NCI-H748 (cell line): ENCODE measurements at regions not wholly inside any gene's neighbourhood (a gene's known extent, or its start where the extent isn't known, plus 50 kb on each side); places are given as distances from the start of the nearest gene placed in this dataset.

Source experiments
- DNase-seq: peaks from one replicate; lab custom pipeline; 2025; ENCODE audit not compliant: unreplicated experiment; lab: John Stamatoyannopoulos, UW

GRCh38 chr15:55031727-55032126 lies 165.0 kb downstream of the RSL24D1 start:
- no peak for DNase-seq

DNA sequence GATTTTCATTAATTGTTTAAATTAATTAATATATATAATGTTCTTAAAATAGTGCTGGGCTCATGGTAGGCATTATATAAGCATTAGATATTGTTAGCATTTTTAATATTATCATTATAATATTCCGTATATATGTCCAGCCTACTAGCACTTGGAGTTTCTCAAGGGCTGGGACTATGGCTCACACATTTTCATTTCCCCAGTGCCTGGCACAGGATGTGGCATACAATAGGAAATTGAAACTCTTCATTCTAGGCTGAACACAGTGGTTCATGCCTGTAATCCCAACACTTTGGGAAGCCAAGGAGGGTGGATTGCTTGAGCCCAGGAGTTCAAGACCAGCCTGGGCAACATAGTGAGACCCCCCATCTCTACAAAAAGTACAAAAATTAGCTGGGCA lies 170.4 kb downstream of the RSL24D1 start:
- DNase-seq: no peak

DNA sequence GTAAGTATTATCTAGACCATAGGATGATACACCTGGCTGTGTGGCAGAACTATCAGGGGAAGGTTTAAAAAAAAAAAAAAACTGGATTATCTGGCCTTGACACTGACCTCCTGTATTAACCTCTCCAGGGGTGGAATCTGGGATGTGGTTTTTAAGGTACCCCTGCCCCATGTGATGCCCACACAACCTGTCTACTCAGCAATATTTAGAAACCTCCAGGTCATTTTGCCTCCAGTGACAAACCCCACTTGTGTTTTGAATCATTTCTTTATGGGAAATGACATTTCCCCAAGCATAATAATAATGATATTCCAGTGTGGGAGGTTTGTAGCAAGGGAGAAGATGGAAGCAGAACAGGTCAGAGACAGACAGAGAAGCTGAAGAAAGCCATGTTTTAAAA lies 179.1 kb downstream of the RSL24D1 start:
- no peak for DNase-seq

GRCh38 chr15:55016225-55016624 lies 180.5 kb downstream of the RSL24D1 start:
- no peak for DNase-seq

- no peak for DNase-seq
Measured at GRCh38 chr15:55015093-55015445, 181.7 kb downstream of the RSL24D1 start.

- DNase-seq: no peak
Measured at GRCh38 chr15:55014391-55015092, 182.2 kb downstream of the RSL24D1 start.

DNA sequence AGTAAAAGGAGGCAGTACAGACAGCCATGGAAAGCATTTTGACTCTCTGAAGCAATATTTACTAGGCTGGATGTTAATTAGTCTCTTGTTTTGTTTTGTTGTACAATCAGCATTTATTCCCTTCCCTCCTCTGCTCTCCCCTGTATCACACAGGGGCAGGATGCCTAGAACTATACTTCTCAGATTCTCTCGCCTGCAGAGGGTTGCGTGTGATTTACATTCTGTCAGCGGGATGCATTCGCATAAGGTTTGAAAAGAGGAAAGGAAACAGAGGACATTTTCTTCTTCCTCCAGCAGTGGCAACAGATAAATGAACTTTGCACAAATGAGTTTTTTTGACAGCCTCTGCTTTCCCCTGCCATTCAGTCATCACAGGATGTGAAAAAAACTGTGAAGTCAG lies 188.3 kb downstream of the RSL24D1 start:
- no peak for DNase-seq

DNA sequence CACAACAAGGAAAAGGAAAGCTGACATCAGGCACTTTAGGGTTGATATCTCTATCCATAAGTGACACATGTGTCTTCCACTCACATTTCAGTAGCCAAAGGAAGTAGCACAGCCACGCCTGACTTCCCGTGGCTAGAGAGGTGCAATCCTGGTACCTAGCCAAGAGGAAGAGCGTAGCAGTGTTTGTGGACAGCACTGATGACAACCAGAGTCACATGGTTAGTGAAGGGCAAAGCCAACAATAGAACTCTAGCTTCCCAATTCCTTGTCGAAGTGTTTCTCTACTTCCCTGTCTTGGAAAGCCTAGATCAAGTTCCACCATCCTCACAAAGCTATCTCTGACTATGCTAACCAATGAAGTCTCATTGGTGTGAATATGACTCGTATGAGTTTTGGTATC lies 189.2 kb downstream of the RSL24D1 start:
- DNase-seq: no peak

GRCh38 chr15:55005679-55006078 lies 191.1 kb downstream of the RSL24D1 start:
- no peak for DNase-seq

DNA sequence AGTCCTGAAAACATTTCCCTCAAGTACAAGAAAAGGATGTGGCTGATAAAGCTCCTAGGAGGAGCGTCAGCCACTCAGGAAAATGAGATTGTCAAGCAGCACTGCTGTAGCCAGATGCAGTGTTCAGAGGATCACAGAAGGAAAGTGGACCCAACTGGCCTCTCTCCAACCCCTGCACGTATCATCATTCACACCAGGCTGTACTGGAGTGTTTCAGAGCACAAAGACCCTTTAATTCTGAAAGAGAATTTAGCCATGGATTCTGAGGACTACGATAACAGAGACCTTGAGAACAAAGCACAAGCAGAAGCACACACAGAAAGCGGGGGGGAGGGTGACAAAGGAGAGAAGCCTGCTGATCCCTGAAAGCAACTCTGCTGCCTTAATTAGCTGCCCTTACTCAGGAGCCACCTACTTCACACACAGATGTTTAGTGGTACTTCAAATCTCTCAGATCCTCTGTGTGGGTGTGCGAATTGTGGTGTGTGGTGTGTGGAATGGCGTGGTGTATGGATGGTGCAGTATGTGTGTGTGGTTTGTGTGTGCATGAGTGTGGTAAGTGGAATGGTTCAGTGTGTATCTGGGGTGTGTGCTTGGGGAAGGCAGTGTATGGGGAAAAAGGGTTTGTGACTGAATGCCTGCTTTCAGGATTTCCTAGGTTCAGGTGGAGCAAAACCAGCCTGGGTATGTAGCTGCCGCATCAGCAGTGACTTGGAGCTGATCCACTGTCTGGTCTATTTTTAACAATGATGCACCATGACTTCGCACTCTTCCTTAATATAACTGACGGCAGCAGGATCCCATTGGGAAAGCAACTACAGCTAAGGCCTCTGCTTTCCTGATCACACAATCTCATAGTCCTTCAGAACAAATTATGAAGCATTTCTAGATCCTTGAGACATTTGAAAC lies 192.5 kb downstream of the RSL24D1 start:
- DNase-seq: no peak

DNA sequence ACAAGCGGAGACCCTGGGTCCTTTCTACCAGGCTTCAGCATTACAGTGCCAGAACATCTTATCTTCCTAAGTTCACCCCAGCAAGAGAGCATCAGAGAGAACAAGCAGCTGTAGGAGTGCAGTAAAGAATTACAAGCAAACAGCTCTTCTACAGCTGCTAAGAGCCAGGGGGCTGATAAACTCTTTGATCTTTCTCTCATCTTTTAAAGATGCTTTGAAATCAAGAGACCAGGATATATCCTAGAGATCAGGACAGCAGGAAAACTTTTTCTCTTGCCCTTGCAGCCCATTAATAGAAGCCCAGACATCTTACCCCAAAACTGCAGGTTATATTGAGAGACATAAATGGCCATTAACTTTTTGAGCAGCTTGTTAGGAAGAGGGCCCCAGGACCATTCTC lies 198.1 kb downstream of the RSL24D1 start:
- DNase-seq: no peak

- DNase-seq: no peak
Measured at GRCh38 chr15:54990793-54991192, 205.9 kb downstream of the RSL24D1 start.

GRCh38 chr15:54987881-54988280 lies 208.9 kb downstream of the RSL24D1 start:
- no peak for DNase-seq

DNA sequence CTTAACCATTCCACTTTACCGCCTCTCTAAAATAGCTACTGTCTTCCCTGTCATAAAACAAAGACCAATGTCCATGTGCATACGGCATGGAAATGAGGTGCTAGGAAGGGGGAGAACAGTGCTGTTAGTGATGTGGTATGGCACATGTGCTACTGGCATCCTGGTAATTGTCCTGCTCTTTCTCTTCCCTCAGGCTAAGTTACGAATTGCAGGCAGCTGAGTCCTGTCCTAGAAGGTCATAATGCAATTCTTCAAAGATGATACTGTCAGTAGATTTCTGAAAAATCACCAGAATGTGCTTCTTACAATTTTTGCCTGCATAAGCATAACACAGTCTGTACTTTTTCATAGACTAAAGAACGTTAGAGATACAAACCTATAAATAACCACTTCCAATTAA lies 216.8 kb downstream of the RSL24D1 start:
- DNase-seq: no peak

- no peak for DNase-seq
Measured at GRCh38 chr15:54962637-54963036, 234.1 kb downstream of the RSL24D1 start.

- DNase-seq: no peak
Measured at GRCh38 chr15:54960266-54960665, 236.5 kb downstream of the RSL24D1 start.

GRCh38 chr15:54941417-54941816 lies 255.3 kb downstream of the RSL24D1 start:
- no peak for DNase-seq

DNA sequence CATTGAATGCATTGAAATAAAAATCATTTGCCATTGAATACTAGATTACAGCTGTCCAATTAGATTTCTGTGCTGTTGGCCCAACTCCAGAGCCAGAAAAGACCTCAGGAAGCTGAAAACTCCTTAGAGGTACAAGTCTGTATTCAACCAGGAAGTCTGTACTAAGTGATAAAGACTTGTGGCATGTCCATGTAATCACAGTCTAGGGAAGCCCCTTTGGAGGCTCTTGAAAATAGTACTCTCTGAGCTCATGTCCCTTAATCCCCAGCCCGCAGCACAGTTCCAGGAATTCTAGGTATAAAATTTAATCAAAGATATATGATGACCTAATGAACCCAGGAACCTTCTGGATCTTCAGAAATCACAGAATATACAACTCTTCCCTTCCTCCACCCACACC lies 279.4 kb downstream of the RSL24D1 start:
- DNase-seq: no peak

DNA sequence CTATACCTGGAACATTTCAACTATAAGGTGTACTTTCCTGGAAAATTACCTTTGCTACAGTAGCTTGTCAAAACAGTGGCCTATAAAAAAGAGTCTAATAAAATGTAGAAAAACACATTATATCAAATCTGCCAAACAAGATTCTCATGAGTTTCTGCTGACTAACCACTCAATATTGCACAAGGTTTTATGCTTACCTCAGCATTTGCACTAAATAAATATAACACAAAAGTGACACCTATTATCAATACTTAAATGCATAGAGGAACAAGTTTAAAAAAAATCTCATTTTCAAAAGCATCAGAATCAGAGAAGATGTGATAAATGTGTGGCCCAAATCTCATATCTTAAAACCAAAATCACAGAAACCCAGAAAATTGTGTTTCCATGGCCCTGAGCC lies 281.4 kb downstream of the RSL24D1 start:
- DNase-seq: no peak

GRCh38 chr15:54884312-54884711 lies 312.4 kb downstream of the RSL24D1 start:
- DNase-seq: no peak

GRCh38 chr15:54859982-54860381 lies 336.8 kb downstream of the RSL24D1 start:
- no peak for DNase-seq

GRCh38 chr15:54854667-54855066 lies 342.1 kb downstream of the RSL24D1 start:
- DNase-seq: no peak
